ENCODE measurements at regions not wholly inside any gene's neighbourhood (a gene's known extent, or its start where the extent isn't known, plus 50 kb on each side); places are given as distances from the start of the nearest gene placed in this dataset.

GRCh38 chr15:70185251-70185711, 87.6 kb upstream of the TLE3 start:
- TF ChIP-seq POLR2A (IDR thresholded peaks at IDR 0.05; ENCODE audit: low read depth, low read length) (no peak), CTCF (conservative IDR thresholded peaks at IDR 0.05; ENCODE audit: low read depth, low read length) (no peak), CHD1 (IDR thresholded peaks at IDR 0.05; ENCODE audit: low read depth, low read length) (no peak)
